Renal pelvis (tissue), 1 donor: ENCODE measurements at regions not wholly inside any gene's neighbourhood (a gene's known extent, or its start where the extent isn't known, plus 50 kb on each side); places are given as distances from the start of the nearest gene placed in this dataset.

ENCODE experiments used
- DNase-seq: peaks from one replicate; pipeline ENCODE4 v3.0.0-alpha.2; 2013

- DNase-seq, result no peak
These were observed 380.9 kb downstream of the SOX9 start for GRCh38 chr17:72501404-72502370.

- no peak for DNase-seq
These were observed 381.8 kb downstream of the SOX9 start for GRCh38 chr17:72502371-72503341.

GRCh38 chr17:72503556-72503955 lies 382.7 kb downstream of the SOX9 start:
- DNase-seq, result no peak

- DNase-seq, result no peak
These were observed 384.0 kb downstream of the SOX9 start for GRCh38 chr17:72504783-72505182.

- no peak for DNase-seq
These were observed 386.0 kb downstream of the SOX9 start for GRCh38 chr17:72506773-72507172.

GRCh38 chr17:72507370-72507769 lies 386.6 kb downstream of the SOX9 start:
- no peak for DNase-seq

GRCh38 chr17:72510351-72511016 lies 389.7 kb downstream of the SOX9 start:
- no peak for DNase-seq

- no peak for DNase-seq
These were observed 390.4 kb downstream of the SOX9 start for GRCh38 chr17:72511242-72511641.

- no peak for DNase-seq
These were observed 391.1 kb downstream of the SOX9 start for GRCh38 chr17:72511874-72512273.

- DNase-seq, result no peak
These were observed 392.1 kb downstream of the SOX9 start for GRCh38 chr17:72512649-72513556.

- DNase-seq, result no peak
These were observed 393.6 kb downstream of the SOX9 start for GRCh38 chr17:72514321-72514861.

GRCh38 chr17:72514891-72515290 lies 394.1 kb downstream of the SOX9 start:
- DNase-seq, result no peak

GRCh38 chr17:72515291-72516065 lies 394.7 kb downstream of the SOX9 start:
- DNase-seq, result peak; percentile 76

- DNase-seq, result no peak
These were observed 396.1 kb downstream of the SOX9 start for GRCh38 chr17:72516772-72517399.

- no peak for DNase-seq
These were observed 396.8 kb downstream of the SOX9 start for GRCh38 chr17:72517413-72518158.

- no peak for DNase-seq
These were observed 397.4 kb downstream of the SOX9 start for GRCh38 chr17:72518159-72518732.

- peak; percentile 67 for DNase-seq
These were observed 398.2 kb downstream of the SOX9 start for GRCh38 chr17:72518753-72519597.
